Cardiac septum (tissue), 1 donor: ENCODE measurements at regions not wholly inside any gene's neighbourhood (a gene's known extent, or its start where the extent isn't known, plus 50 kb on each side); places are given as distances from the start of the nearest gene placed in this dataset.

Experiments
- DNase-seq: peaks from one replicate; pipeline ENCODE4 v3.0.0-alpha.2; 2020; ENCODE audit warnings: low spot score
- intact Hi-C: fragments of 100-400 bp; cut with DNase I; formaldehyde crosslinking; loops from one replicate; pipeline ENCODE4 v1.14.0; 2022
- donor health status: DM: no; HTN: no; CAD: no.

GRCh38 chr3:124088801-124089200 lies 96.9 kb upstream of the ROPN1 start:
- intact Hi-C loops, result no loop called here
- no peak for DNase-seq

DNA sequence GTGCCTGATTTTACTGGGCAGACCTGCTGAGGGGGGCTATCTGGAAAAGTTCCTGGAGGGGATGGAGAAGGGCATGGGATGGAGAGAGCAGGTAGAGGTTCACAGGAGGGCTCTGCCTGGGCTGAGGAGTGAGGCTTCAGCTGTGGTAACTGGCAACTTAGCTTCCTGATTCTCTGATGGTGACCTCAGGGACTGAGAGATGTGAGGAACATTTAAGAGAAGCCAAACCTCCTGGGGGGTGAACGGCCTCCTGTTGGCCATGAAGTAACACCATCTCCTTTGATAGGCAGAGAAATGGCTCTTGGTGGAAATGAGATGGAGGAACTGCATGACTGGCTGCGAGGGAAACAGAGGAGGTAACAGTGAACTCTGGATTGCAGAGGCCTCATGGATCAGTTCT lies 97.3 kb upstream of the ROPN1 start:
- DNase-seq, result no peak
- intact Hi-C loops, result no loop called here

DNA sequence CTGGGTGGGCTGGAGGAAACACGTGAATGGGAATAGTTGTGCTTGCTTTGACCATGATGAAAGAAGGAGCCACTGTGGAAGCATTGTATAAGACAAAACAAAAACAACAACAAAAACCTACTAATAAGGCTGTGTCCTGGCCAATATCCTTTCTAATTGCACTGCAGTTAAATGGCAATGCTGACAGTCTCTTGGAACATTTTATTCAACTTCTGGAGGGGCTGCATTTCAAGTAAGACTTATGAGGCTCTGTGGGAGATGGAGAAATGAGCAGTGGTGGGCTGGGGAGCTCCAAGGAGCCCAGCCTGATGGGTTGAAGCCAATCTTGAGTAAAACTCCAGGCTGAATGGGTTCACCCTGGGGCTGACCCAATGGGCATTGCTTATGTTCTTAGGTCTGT lies 99.8 kb upstream of the ROPN1 start:
- intact Hi-C loops, result no loop called here
- DNase-seq, result no peak

DNA sequence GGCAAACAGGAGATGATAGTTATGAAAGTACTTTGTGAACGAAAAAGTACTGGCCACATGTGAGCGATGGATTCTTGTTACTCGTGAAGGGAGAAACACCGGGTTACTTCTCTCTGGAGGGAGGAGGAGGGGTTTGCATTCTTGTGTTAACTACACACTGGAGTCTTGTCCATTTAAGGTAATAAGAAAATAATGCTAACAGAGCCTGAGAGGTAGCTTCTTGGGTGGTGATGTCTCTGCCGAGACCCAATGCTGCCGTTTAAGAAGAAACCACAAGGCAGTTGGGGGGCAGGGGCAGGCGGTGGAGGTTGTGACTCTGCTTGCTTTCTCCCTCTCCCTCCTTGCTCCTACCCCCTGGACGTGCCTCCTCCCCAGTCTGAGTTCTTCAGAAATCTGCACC lies 100.9 kb upstream of the ROPN1 start:
- intact Hi-C loops, result no loop called here
- DNase-seq, result no peak

DNA sequence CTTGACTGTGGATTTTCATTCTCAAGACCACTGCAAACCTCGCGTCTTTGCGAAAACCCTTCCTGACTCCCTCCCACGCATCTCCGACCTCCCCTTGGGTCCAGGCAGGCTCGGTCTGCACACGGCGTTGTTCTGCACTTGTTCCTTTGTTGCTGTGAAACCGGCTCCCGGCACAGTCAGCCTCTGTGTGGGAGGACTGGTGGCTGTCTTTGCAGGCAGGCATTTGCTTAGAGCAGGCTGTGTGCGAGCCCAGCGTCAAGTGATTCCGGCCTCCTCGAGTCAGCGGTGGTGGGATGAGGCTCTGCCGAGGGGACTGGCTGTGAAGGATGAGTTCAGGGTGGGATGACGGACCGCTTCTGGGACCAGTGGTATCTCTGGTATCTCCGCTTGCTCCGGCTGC lies 102.6 kb upstream of the ROPN1 start:
- no peak for DNase-seq
- intact Hi-C loops, result no loop called here

GRCh38 chr3:124097362-124098131 lies 105.6 kb upstream of the ROPN1 start:
- intact Hi-C loops, result no loop called here
- no peak for DNase-seq

- intact Hi-C loops, result no loop called here
- DNase-seq, result no peak
Measured at GRCh38 chr3:124101643-124102042, 109.7 kb upstream of the ROPN1 start.

DNA sequence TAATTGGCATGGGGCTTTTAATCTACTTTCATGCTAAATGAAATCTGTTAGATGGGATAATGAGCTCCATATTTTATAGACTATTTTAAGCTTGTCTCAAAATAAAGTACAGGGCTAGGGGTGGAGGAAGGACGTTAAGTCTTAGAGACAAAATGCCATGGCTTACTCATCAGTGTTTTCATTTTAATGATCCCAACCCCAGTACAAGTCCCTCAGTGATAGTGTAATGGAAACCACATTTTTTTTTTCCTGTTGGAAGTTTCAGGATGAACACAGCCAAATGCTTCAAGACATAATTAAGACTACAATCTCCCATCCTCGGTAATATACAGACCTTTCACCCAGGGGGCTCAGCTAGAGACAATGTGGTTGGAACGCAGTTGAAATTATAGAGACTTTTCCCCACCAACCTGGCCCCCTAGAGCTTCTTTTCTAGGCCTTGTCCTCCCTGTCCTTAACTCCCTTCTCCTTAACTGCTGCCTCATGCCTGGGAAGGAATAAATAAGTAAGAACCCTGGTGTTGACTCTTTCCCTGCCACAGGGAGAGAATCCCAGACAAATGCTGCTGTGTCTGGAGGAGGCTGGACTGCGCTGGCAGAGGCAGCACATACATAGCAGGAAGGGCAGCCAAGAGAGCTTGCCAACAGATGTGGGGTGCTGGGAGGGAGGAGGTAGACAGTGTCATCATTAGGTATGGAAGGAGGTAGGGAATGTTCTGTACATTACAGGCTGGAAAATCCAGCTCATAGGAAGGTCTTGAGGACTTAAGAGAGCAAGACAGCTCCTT lies 115.4 kb upstream of the ROPN1 start:
- intact Hi-C loops, result no loop called here
- no peak for DNase-seq

DNA sequence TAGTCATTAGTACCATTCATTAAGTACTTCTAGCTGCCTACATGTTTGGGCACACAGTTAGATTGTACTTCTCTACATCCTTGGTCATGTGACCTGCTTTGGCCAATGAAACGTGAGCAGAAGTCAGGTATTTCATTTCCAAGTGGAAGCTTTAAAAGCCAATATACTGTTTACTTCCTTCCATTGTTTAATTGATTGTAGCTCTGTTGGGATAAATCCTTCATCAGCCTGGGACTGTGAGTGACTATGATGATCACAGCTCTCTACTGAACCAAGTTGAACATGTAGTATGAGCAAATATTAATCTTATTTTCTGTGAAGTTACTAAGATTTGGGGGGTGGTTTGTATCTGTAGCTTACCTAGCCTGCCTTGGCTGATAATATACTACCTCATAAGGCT lies 116.5 kb upstream of the ROPN1 start:
- no peak for DNase-seq
- intact Hi-C loops, result no loop called here

GRCh38 chr3:124113485-124113884 lies 121.6 kb upstream of the ROPN1 start:
- no peak for DNase-seq
- intact Hi-C loops, result no loop called here

DNA sequence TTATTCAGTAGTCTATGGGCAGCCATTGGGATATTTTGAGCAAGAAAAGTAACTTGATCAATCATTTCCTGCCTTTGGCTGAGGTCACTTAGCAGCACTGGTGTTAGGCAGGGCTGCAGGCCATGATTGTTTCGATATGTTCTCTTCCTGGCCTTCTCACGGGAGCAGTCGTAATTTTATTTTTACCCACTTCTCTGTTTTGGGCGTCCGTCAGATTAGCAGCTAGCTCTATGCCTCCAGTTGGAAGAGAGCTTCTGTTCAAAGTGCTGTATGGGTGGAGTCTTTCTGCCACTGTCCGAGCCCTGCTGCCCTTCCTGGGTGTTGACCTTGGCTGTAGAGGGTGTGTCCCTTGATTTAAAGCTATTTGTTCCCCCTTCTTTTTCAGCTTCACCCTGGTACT lies 123.4 kb upstream of the ROPN1 start:
- no peak for DNase-seq
- intact Hi-C loops, result no loop called here

GRCh38 chr3:124115956-124116355 lies 124.0 kb upstream of the ROPN1 start:
- DNase-seq, result no peak
- intact Hi-C loops, result no loop called here

DNA sequence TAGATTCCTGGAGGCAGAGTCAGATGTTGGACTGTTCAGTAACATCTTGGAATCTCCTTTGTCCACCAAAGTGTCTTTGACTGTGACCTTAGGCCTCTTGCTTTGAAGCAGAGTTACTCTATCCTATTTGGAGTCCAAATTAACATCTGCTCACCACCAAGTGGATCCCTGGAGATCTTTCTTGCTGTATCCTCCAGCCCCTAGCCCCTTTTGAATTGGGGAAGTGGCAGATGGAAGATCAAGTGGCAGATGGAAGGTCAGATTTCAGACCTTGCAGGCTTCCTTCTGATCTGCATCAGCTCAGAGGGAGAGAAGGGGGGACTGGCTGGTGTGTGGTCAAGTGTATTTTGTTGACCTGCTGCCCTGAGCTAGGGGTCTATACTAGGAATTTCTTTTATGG lies 125.0 kb upstream of the ROPN1 start:
- no peak for DNase-seq

DNA sequence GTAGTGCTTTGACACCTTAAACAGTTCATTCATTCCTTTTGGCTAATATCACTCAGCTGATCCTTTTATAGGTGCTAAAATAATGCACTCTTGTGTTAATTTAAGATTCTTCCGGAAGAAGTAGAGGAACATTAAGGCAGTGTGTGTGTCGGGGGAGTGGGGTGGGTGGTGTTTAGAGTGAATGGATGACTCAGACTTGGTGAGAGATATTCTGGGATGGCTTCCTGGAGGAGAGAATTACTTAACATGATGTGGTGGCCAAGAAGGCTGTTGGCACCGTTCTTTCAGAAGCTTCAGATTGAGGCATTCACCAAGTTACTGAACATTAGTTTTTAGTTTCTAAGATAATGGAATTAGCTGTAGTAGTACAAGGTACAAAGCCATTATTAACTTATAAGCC lies 125.6 kb upstream of the ROPN1 start:
- intact Hi-C loops, result no loop called here
- DNase-seq, result no peak

More for the DNA sequence above, 125.0 kb upstream of the ROPN1 start:
- intact Hi-C loops, result no loop called here

DNA sequence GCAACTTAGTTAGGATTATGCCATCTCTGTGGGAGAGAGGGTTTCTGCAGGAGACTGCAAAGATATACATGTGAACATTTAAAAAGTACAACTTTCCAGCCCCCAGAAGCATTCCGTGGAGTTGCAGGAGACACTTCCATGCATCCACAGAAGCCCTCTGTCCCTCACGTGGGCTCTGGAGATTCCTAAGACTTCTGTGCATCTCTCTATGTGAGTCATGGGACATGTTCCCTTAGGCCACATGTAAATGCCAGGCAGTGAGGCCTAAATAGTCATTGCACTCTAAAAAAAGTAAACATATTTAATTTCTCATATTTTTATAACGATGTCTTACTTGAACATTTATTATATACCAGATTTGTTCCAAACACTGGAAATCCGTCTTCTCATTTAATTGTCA lies 126.5 kb upstream of the ROPN1 start:
- DNase-seq, result no peak
- intact Hi-C loops, result no loop called here

DNA sequence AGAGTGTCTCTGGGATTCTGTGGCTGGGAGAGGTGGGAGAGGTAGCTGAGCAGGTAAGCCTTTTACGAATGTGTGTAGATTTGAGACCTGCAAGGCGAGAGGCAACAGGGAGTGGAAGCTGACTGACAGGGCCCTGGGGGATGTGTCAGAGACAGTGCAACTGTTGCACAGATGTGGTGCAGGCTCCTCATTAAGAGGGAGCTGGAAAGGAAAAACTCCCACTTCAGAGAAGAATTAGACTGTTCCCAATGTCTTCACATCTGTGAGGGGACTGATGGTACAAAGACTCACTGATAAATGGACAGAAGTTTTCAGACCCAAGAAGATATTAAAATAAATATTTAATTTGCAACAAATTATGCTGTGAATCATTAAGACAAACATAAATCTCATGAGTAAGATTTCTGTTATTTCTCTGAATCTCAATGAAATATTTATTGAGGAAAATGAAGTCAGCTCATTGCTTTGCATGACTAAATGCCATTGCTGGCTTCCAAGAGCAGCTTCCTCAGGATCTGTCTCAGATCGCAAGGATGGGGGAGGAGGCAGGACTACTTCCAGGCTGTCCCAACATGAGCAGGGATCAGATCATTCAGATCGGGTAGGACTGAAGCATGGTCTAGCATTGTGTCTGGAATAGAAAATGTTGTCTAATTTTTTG lies 127.3 kb upstream of the ROPN1 start:
- no peak for DNase-seq
- intact Hi-C loops, result no loop called here

GRCh38 chr3:124121379-124122312 lies 129.7 kb upstream of the ROPN1 start:
- no peak for DNase-seq
- intact Hi-C loops, result no loop called here

- intact Hi-C loops, result no loop called here
Measured at GRCh38 chr3:124125315-124125714, 133.4 kb upstream of the ROPN1 start.

DNA sequence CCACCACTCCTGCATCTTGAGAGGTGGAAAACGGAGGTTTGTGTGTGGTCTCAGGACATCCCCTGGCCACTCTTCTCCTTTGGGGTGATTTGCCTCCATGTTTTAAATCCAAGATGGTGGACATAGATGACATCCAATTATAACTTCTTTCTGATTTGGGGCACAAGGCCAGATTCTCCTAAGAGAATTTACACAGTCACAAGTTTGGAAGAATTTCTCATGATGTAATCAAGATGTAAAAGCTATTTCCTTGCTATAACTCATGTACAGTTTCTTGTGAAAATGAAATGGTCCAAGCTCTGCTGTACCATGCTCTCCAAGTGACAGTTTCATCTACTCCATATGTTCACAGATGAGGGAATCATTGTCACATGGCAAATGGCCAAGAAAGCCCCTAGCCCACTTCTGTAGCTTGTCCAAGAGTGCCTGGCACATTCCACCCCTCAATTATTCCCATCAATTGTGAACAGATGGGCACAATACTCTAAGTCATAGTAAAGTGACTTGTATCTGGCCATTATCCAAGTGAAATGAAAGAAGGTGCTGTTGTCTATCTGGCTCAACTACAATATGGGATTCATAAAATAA lies 134.6 kb upstream of the ROPN1 start:
- no peak for DNase-seq
- intact Hi-C loops, result no loop called here

More at GRCh38 chr3:124125315-124125714, 133.4 kb upstream of the ROPN1 start:
- DNase-seq, result no peak
